ENCODE measurements at regions not wholly inside any gene's neighbourhood (a gene's known extent, or its start where the extent isn't known, plus 50 kb on each side); places are given as distances from the start of the nearest gene placed in this dataset.
A peak's percentile ranks its signal among the peaks of the same experiment; 100 is the strongest.

GRCh38 chr4:108511618-108512017 lies 108.8 kb upstream of the RPL34 start:
- Histone ChIP-seq H3K9me3 (ENCODE audit: control insufficient read depth, low read length) (no peaks in the 10 kb centered on the region), H3K27me3 (ENCODE audit: control insufficient read depth, insufficient read depth, low read length, poor library complexity, severe bottlenecking) (peaks cover 43% of the 10 kb centered on the region), H3K4me1 (ENCODE audit: control insufficient read depth, insufficient read depth, low read length) (no peaks in the 10 kb centered on the region), H3K36me3 (ENCODE audit: control insufficient read depth, insufficient read depth, low read length) (no peaks in the 10 kb centered on the region), H3K9ac (ENCODE audit: extremely low read depth, low read length, poor library complexity, severe bottlenecking) (no peak overlapping the region), H3K4me3 (ENCODE audit: low read length) (no peak overlapping the region), H3K27ac (ENCODE audit: low read depth, low read length) (no peak overlapping the region)
- Mint-ChIP-seq H3K4me3 (no peak overlapping the region), H3K27ac (no peak overlapping the region), H3K4me1 (peaks cover 6% of the 10 kb centered on the region), H3K9me3 (peaks cover 16% of the 10 kb centered on the region), H3K36me3 (ENCODE audit: low read depth) (no peaks in the 10 kb centered on the region), H3K27me3 (ENCODE audit: insufficient read depth) (peaks cover 32% of the 10 kb centered on the region)
- whole genome bisulfite sequencing, 2 experiments (ENCODE audit: insufficient coverage in 1 of 2, insufficient read length in 1 of 2): 81% methylated on average over 2 of the region's 2 CpGs
- no peak for DNase-seq
- TF ChIP-seq, protein P1, sequence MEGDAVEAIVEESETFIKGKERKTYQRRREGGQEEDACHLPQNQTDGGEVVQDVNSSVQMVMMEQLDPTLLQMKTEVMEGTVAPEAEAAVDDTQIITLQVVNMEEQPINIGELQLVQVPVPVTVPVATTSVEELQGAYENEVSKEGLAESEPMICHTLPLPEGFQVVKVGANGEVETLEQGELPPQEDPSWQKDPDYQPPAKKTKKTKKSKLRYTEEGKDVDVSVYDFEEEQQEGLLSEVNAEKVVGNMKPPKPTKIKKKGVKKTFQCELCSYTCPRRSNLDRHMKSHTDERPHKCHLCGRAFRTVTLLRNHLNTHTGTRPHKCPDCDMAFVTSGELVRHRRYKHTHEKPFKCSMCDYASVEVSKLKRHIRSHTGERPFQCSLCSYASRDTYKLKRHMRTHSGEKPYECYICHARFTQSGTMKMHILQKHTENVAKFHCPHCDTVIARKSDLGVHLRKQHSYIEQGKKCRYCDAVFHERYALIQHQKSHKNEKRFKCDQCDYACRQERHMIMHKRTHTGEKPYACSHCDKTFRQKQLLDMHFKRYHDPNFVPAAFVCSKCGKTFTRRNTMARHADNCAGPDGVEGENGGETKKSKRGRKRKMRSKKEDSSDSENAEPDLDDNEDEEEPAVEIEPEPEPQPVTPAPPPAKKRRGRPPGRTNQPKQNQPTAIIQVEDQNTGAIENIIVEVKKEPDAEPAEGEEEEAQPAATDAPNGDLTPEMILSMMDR (conservative IDR thresholded peaks at IDR 0.05): no peak

- peaks cover 14% of the 10 kb centered on the region for H3K9me3 ChIP-seq (ENCODE audit: control insufficient read depth, low read length)
- peak overlapping the region; percentile 14 for H3K4me3 ChIP-seq (ENCODE audit: low read length)
- no peaks in the 10 kb centered on the region for H3K4me1 Mint-ChIP-seq
- no peak overlapping the region for H3K9ac ChIP-seq (ENCODE audit: extremely low read depth, low read length, poor library complexity, severe bottlenecking)
- TF ChIP-seq, protein P1 (conservative IDR thresholded peaks at IDR 0.05): no peak
- no peaks in the 10 kb centered on the region for H3K27me3 ChIP-seq (ENCODE audit: control insufficient read depth, insufficient read depth, low read length, poor library complexity, severe bottlenecking)
- no peak overlapping the region for H3K27ac Mint-ChIP-seq
- no peaks in the 10 kb centered on the region for H3K4me1 ChIP-seq (ENCODE audit: control insufficient read depth, insufficient read depth, low read length)
- no peaks in the 10 kb centered on the region for H3K36me3 Mint-ChIP-seq (ENCODE audit: low read depth)
- no peaks in the 10 kb centered on the region for H3K36me3 ChIP-seq (ENCODE audit: control insufficient read depth, insufficient read depth, low read length)
- H3K27ac ChIP-seq (ENCODE audit: low read depth, low read length): no peak overlapping the region
- H3K9me3 Mint-ChIP-seq: peaks cover 44% of the 10 kb centered on the region
- no peak for DNase-seq
- H3K4me3 Mint-ChIP-seq: no peak overlapping the region
- 86 to 100% methylated on average over 2 of the region's 2 CpGs for WGBS, 2 experiments (ENCODE audit: insufficient coverage in 1 of 2, insufficient read length in 1 of 2)
- peaks cover 2% of the 10 kb centered on the region for H3K27me3 Mint-ChIP-seq (ENCODE audit: insufficient read depth)
Observed at GRCh38 chr4:108502356-108502755, 118.0 kb upstream of the RPL34 start.

- peaks cover 28% of the 10 kb centered on the region for H3K9me3 Mint-ChIP-seq
- 77 to 93% methylated on average over 2 to 3 of the region's 3 CpGs for WGBS, 2 experiments (ENCODE audit: insufficient coverage in 1 of 2, insufficient read length in 1 of 2)
Observed at GRCh38 chr4:108498925-108499324, 121.5 kb upstream of the RPL34 start.

More at GRCh38 chr4:108498925-108499324, 121.5 kb upstream of the RPL34 start:
- Histone ChIP-seq H3K36me3 (ENCODE audit: control insufficient read depth, insufficient read depth, low read length) (no peaks in the 10 kb centered on the region), H3K9ac (ENCODE audit: extremely low read depth, low read length, poor library complexity, severe bottlenecking) (no peak overlapping the region), H3K27me3 (ENCODE audit: control insufficient read depth, insufficient read depth, low read length, poor library complexity, severe bottlenecking) (no peaks in the 10 kb centered on the region), H3K4me3 (ENCODE audit: low read length) (no peak overlapping the region), H3K4me1 (ENCODE audit: control insufficient read depth, insufficient read depth, low read length) (no peaks in the 10 kb centered on the region), H3K27ac (ENCODE audit: low read depth, low read length) (no peak overlapping the region), H3K9me3 (ENCODE audit: control insufficient read depth, low read length) (peaks cover 21% of the 10 kb centered on the region)
- Mint-ChIP-seq H3K4me1 (no peaks in the 10 kb centered on the region), H3K27me3 (ENCODE audit: insufficient read depth) (no peaks in the 10 kb centered on the region), H3K27ac (no peak overlapping the region), H3K36me3 (ENCODE audit: low read depth) (no peaks in the 10 kb centered on the region), H3K4me3 (no peak overlapping the region)
- TF ChIP-seq, protein P1 (conservative IDR thresholded peaks at IDR 0.05): no peak
- DNase-seq: no peak

Data from endodermal cell (in vitro differentiated cells).